ENCODE measurements at regions not wholly inside any gene's neighbourhood (a gene's known extent, or its start where the extent isn't known, plus 50 kb on each side); places are given as distances from the start of the nearest gene placed in this dataset.

DNA sequence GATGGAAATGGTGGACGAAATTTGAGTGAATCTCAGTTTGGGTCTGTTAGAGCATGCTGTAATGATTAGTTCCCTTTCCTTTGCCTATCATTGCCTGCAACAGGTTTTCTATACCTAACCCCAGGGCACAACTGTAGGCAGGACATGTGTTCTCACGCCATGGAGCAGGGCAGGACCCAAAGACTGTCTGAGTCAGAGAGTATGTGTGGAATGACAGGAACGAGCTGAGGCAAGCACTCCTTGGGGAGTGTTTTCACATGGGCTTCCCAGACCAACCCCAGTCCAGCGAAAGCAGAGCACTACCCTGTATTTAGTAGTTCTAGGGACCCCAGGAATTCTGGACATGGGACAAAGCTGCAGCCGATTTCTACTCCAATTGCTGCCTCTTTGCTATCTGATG, 234.2 kb downstream of the HACE1 start:
- H3F3A ChIP-seq (ENCODE audit: low read length, unreplicated experiment): no peaks in the 10 kb centered on the region
- BruUV-seq (replicated peaks): no TSS peak
- H3K9me3 ChIP-seq (ENCODE audit: low read length): no peaks in the 10 kb centered on the region
- ATAC-seq: no peak
- no peaks in the 10 kb centered on the region for H3K27me3 ChIP-seq (ENCODE audit: low read length)
- H3K27ac ChIP-seq (ENCODE audit: low read length): peak overlapping the region; percentile 27
- H4K20me1 ChIP-seq (ENCODE audit: low read length): no peaks in the 10 kb centered on the region
- POLR2A ChIA-PET (ENCODE audit: unreplicated experiment): no interaction called here
- H3K4me3 ChIP-seq (ENCODE audit: low read length): no peak overlapping the region
- intact Hi-C loops (cut with micrococcal nuclease): no loop called here
- H3K4me1 ChIP-seq (ENCODE audit: insufficient read depth, low read length): peaks cover 34% of the 10 kb centered on the region
- DNase-seq: peak; percentile 74
- H2AFZ ChIP-seq (ENCODE audit: low read length): no peak overlapping the region
- no peaks in the 10 kb centered on the region for H3K79me2 ChIP-seq (ENCODE audit: low read length)
- H3K9ac ChIP-seq (ENCODE audit: low read length): no peak overlapping the region
- H3K4me2 ChIP-seq (ENCODE audit: low read length): 0 out of 2 replicates have a peak overlapping the region, but pooled peaks have one; percentile 12
- CTCF ChIA-PET: no interaction called here
- H3K9me2 ChIP-seq (replicated peaks; ENCODE audit: low read length): no peaks in the 10 kb centered on the region
- TF ChIP-seq, protein P1, sequence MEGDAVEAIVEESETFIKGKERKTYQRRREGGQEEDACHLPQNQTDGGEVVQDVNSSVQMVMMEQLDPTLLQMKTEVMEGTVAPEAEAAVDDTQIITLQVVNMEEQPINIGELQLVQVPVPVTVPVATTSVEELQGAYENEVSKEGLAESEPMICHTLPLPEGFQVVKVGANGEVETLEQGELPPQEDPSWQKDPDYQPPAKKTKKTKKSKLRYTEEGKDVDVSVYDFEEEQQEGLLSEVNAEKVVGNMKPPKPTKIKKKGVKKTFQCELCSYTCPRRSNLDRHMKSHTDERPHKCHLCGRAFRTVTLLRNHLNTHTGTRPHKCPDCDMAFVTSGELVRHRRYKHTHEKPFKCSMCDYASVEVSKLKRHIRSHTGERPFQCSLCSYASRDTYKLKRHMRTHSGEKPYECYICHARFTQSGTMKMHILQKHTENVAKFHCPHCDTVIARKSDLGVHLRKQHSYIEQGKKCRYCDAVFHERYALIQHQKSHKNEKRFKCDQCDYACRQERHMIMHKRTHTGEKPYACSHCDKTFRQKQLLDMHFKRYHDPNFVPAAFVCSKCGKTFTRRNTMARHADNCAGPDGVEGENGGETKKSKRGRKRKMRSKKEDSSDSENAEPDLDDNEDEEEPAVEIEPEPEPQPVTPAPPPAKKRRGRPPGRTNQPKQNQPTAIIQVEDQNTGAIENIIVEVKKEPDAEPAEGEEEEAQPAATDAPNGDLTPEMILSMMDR (conservative IDR thresholded peaks at IDR 0.05; ENCODE audit: low read depth, low read length): no peak
- TF ChIP-seq EZH2phosphoT487 (IDR thresholded peaks at IDR 0.05; ENCODE audit: borderline replicate concordance, low read length) (no peak), EZH2 (IDR thresholded peaks at IDR 0.05; ENCODE audit: low read length, unreplicated experiment) (no peak)
- no peaks in the 10 kb centered on the region for H3K36me3 ChIP-seq (ENCODE audit: low read depth, low read length)

DNA sequence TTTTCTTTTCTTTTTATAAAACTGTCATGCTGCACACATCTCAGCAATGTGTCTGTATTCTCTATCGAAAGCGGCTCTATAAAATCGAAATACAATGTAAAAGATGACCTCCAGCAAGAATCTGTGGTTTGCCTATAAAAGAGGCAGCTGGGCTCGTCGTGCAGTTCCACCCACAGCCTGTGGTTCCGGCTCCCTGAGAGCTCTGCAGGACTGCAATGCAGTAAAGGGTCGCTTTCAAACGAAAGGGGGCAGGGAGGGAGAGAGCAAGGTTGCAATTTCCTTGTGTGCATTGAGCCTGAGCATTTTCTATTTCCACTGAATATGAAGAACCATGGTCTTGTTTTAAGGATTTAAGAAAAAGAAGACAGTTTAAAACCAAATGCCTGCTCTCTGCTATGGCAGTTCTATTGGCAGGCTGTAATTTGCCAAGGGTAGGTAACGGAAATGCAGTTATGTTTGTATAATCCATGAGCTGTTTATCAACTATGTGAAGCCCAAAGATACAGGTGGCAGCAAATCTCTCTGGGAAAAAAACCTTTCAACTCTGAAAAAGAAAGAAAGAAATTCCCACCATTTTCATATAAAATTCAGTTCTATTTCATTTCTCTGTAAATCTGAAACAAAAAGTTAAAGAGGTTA, 236.5 kb downstream of the HACE1 start:
- Histone ChIP-seq H4K20me1 (ENCODE audit: low read length) (no peaks in the 10 kb centered on the region), H3K4me3 (ENCODE audit: low read length) (peak overlapping the region; percentile 53), H3K9me3 (ENCODE audit: low read length) (no peaks in the 10 kb centered on the region), H3K4me1 (ENCODE audit: insufficient read depth, low read length) (peaks cover 34% of the 10 kb centered on the region), H3F3A (ENCODE audit: low read length, unreplicated experiment) (no peaks in the 10 kb centered on the region), H3K79me2 (ENCODE audit: low read length) (no peaks in the 10 kb centered on the region), H3K27me3 (ENCODE audit: low read length) (no peaks in the 10 kb centered on the region), H3K36me3 (ENCODE audit: low read depth, low read length) (no peaks in the 10 kb centered on the region), H2AFZ (ENCODE audit: low read length) (peak overlapping the region; percentile 65), H3K9me2 (replicated peaks; ENCODE audit: low read length) (no peaks in the 10 kb centered on the region), H3K4me2 (ENCODE audit: low read length) (peak overlapping the region; percentile 79), H3K9ac (ENCODE audit: low read length) (no peak overlapping the region), H3K27ac (ENCODE audit: low read length) (peak overlapping the region; percentile 8)
- TF ChIP-seq, protein P1 (conservative IDR thresholded peaks at IDR 0.05; ENCODE audit: low read depth, low read length): no peak
- TF ChIP-seq EZH2 (IDR thresholded peaks at IDR 0.05; ENCODE audit: low read length, unreplicated experiment) (no peak), EZH2phosphoT487 (IDR thresholded peaks at IDR 0.05; ENCODE audit: borderline replicate concordance, low read length) (no peak)
- ATAC-seq (peak; percentile 96), DNase-seq (peak; percentile 64)
- CTCF ChIA-PET: no interaction called here
- POLR2A ChIA-PET (ENCODE audit: unreplicated experiment): no interaction called here
- intact Hi-C loops (cut with micrococcal nuclease): no loop called here
- BruUV-seq (replicated peaks): no TSS peak

DNA sequence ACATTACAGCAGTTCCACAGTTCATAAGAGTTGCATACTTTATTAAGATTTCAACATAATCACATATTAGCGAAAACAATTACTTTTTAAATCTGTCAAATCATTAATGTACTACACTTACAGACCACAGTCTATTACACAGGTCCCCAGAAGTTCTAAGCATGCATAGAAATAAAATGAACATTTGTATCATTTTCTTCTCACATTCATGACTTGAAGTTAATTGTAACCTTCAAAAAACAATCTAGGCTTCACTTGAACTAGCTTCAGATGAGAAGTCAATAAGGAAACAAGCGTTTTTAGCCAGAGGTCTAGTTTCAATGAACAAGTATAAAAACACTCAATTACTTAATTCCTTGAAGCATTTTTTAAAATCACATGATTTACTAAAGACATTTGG, 238.3 kb downstream of the HACE1 start:
- H3K9ac ChIP-seq (ENCODE audit: low read length): no peak overlapping the region
- H3K27me3 ChIP-seq (ENCODE audit: low read length): no peaks in the 10 kb centered on the region
- intact Hi-C loops (cut with micrococcal nuclease): no loop called here
- DNase-seq (no peak), ATAC-seq (no peak)
- H3K9me3 ChIP-seq (ENCODE audit: low read length): no peaks in the 10 kb centered on the region
- H3K4me2 ChIP-seq (ENCODE audit: low read length): no peak overlapping the region
- H3K36me3 ChIP-seq (ENCODE audit: low read depth, low read length): no peaks in the 10 kb centered on the region
- no peak overlapping the region for H2AFZ ChIP-seq (ENCODE audit: low read length)
- no peaks in the 10 kb centered on the region for H3K79me2 ChIP-seq (ENCODE audit: low read length)
- TF ChIP-seq, protein P1 (conservative IDR thresholded peaks at IDR 0.05; ENCODE audit: low read depth, low read length): no peak
- TF ChIP-seq EZH2 (IDR thresholded peaks at IDR 0.05; ENCODE audit: low read length, unreplicated experiment) (no peak), EZH2phosphoT487 (IDR thresholded peaks at IDR 0.05; ENCODE audit: borderline replicate concordance, low read length) (no peak)
- peaks cover 32% of the 10 kb centered on the region for H3K4me1 ChIP-seq (ENCODE audit: insufficient read depth, low read length)
- ChIA-PET CTCF (no interaction called here), POLR2A (ENCODE audit: unreplicated experiment) (no interaction called here)
- no peak overlapping the region for H3K4me3 ChIP-seq (ENCODE audit: low read length)
- no TSS peak for BruUV-seq (replicated peaks)
- H3F3A ChIP-seq (ENCODE audit: low read length, unreplicated experiment): no peaks in the 10 kb centered on the region
- no peak overlapping the region for H3K27ac ChIP-seq (ENCODE audit: low read length)
- no peaks in the 10 kb centered on the region for H3K9me2 ChIP-seq (replicated peaks; ENCODE audit: low read length)
- no peaks in the 10 kb centered on the region for H4K20me1 ChIP-seq (ENCODE audit: low read length)

Measured in PC-3 (cell line).